ENCODE measurements at regions not wholly inside any gene's neighbourhood (a gene's known extent, or its start where the extent isn't known, plus 50 kb on each side); places are given as distances from the start of the nearest gene placed in this dataset.

DNA sequence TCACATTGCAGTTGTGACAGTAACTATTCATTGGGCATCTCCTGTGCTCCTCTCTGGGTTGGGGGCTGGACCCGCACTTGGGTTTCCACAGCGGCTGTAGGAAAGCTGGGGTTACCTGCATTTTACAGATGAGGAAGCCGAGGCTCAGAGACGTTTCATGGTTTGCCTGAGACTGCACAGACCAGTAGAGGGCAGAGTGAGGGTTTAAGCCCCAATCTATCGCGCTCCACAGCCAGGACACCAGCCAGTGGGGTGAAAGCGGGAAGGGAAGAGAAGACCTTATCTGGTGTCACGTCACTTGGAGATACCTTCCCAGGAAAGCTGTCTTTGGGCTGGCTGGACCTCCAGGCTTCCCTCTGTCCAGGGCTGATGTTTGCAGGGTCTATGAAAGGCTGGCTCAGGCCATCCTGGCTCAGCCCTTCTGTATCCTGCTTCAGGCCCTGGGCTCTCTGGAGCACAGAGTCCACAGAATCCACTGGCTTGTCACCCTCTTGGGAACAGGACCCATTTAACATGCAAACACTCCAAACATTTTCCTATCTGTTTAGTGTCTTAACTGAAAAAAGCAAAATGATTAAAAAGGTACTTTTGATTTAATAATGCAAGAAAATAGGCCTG lies 167.7 kb downstream of the EMX2 start:
- DNase-seq (ENCODE audit: low spot score) = no peak
- TF ChIP-seq, protein P1, sequence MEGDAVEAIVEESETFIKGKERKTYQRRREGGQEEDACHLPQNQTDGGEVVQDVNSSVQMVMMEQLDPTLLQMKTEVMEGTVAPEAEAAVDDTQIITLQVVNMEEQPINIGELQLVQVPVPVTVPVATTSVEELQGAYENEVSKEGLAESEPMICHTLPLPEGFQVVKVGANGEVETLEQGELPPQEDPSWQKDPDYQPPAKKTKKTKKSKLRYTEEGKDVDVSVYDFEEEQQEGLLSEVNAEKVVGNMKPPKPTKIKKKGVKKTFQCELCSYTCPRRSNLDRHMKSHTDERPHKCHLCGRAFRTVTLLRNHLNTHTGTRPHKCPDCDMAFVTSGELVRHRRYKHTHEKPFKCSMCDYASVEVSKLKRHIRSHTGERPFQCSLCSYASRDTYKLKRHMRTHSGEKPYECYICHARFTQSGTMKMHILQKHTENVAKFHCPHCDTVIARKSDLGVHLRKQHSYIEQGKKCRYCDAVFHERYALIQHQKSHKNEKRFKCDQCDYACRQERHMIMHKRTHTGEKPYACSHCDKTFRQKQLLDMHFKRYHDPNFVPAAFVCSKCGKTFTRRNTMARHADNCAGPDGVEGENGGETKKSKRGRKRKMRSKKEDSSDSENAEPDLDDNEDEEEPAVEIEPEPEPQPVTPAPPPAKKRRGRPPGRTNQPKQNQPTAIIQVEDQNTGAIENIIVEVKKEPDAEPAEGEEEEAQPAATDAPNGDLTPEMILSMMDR (IDR thresholded peaks at IDR 0.05; ENCODE audit: extremely low read depth, missing control alignments) = no peak

DNA sequence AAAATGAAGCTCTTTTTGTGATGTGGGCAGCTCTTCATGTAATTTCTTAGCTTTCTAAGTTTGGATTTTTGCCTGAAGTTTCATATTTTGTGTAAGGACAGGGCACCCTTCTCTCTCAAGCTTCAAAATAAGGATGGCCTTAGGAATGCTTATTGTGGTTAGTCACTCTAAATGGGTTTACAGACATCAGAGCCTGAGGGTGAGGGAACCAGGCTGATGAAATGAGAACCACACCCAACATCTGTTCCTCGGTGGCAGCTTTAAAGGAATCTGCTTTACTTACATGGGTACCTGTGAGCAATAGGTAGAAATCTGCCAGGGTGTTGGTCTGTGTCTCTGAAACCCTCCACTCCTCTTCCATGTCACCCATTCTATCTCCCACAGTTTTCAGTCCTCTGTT lies 174.3 kb downstream of the EMX2 start:
- no peak for DNase-seq (ENCODE audit: low spot score)
- TF ChIP-seq, protein P1 (IDR thresholded peaks at IDR 0.05; ENCODE audit: extremely low read depth, missing control alignments) = no peak

DNA sequence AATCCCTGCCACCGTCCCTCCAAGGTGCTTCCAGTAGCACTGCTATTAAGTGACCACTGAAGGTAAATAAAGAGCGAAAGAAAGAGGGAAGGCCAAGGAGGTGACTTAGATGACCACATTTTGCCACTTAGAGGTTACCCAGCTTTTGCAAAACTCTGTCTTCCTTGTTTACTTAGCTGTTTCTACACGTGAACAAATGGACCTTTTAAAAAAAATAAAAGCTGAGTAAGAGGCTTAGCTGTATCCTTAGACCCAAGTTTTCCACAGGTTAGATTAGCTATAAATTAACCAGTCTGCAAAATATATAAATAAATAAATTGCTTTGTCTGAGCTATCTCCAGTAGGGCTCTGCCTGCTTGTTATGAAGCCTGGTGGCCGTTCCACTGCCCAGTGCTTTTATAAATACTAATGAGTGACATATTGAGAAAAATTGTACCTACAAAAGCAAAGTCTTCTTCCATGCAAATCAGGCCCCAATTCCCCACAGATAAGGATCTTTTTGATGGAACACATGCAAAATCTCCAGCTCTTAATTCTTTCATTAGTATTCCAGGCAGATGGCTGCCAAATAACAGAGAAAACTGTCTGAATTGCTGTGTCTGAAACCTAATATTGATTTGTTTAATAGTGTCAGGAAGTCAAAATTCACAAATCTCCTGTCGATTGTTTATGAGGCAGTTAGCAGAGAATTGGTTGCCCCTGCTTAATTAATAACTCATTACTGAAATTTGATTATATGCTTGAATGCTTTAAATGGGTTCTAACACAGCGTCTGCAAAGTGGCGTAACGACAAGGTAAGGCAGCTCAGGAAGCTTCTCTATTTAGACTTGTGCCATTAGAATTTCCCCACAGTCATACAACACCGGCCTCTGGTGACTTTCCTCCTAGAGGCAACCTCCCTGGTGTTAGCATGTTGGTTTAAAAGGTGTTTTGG lies 176.7 kb downstream of the EMX2 start:
- DNase-seq (ENCODE audit: low spot score) = no peak
- TF ChIP-seq, protein P1 (IDR thresholded peaks at IDR 0.05; ENCODE audit: extremely low read depth, missing control alignments) = no peak

DNA sequence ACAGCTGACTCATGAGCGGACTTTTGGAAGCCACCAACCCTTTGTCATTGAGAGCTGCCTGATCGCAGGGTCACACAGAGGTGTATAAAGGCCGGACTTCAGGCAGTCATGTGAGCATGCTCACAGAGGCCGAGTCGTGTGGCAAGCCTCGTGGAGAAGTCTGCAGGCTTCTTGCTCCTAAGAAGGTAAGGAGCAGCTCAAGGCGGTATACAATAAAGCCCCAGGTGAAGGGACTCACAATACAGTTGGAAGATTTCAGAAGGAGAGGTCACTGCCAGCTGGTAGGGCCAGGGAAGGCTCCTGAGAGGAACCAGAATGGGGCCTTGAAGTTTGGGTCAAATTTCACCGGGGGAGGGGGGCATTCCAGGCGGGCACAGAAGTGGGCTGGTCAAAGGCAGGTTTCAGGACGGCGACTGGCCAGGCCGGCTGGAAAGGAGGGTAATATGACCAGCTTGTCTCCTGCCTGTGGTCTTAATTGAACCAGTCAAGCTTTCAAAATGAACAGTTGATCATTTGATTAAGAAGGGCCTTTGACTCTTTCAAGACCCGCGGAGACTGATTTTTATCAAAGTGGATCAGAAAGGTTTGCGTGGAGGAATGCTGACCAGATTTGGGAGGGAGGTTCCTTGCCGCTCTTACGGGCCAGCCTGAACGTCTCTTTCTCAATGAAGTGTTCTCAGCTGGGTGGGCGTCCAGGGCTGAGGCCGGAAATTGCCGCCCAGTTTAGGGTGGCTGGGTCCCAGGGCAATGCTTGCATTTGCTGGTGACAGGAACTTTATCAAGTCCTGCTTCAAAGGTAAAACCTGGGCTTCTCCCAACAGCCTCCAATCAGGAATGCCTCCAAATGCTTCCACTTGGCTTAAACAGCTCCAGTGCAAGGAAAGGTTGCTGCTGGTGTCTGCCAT lies 178.6 kb downstream of the EMX2 start:
- TF ChIP-seq, protein P1 (IDR thresholded peaks at IDR 0.05; ENCODE audit: extremely low read depth, missing control alignments) = no peak
- DNase-seq (ENCODE audit: low spot score) = no peak

DNA sequence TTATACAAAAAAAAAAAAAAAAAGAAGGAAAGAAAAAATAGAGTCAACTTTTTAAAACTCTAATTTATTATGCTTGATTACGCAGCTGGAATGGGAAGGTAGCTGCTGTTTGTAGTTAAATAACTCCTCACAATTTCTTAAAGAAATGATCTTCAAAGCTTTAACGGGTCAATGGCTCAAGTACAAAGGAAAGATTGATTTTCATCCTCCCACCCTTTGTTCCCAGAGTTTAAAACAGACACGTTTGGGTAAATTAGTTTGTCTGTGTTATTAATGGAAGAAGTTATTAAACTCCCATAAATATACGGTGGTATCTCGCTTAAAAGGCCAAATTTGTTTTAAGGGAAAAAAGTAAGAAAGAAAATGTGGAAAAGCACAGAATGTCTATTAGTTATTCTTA lies 179.3 kb downstream of the EMX2 start:
- DNase-seq (ENCODE audit: low spot score) = no peak
- TF ChIP-seq, protein P1 (IDR thresholded peaks at IDR 0.05; ENCODE audit: extremely low read depth, missing control alignments) = no peak

DNA sequence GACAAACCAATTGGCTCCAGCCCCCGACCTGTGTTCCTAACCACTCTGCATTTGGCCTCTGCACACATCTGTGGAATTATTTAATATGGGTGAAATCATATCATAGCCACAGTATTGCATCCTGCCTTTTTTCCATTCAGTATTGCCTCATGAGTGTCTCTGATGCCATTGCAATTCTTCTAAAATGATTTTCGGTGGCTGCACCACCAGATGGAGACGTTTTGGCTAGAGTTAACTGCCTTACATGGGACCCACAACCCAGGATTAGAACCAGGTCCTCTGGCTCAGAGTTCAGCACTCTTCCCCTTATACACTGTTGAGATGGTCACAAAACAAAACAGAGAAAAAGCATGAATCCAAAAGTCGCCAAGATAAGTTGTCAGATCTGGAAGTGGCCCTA lies 180.8 kb downstream of the EMX2 start:
- TF ChIP-seq, protein P1 (IDR thresholded peaks at IDR 0.05; ENCODE audit: extremely low read depth, missing control alignments) = no peak
- no peak for DNase-seq (ENCODE audit: low spot score)

Data from GM20000 (cell line).